ENCODE measurements at regions not wholly inside any gene's neighbourhood (a gene's known extent, or its start where the extent isn't known, plus 50 kb on each side); places are given as distances from the start of the nearest gene placed in this dataset.

DNA sequence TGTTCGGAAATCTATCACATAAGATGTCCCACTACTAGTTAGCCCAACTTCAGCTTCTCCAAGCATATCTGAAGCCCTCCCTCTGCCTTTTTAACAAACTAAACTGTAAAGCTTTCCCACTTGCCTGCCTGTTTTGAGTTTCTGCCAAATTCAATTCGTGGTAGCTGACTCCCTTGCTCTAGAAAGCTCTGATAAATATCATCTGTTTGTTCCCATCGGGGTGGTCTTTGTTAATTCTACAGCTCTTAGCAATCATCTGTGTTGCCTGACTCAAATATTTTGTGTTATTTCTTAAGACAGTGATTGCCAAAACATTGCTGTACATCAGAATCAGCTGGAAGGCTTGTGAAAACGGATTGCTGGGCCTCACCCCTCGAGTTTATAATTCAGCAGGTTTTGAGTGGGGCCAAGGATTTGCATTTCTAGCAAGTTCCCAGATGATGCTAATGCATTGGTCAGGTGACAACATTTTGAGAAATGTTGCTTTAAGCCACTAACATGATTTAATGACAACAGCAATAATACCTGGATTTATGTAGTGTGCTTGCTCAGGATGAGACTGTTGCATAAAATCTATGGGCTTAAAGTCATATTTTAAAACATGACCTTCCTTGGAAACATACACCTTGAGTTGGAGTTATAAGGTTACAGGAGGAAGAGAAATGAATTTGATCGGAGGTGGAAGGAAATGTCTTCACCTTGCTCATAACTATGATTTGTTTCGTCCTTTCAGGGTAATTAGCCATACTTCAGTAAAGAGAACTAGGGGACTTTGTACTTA, 631.9 kb downstream of the PSAT1 start:
- ATAC-seq (no peak), FAIRE-seq (peak; percentile 56), DNase-seq (ENCODE audit: low read depth in 1 of 2, low spot score in 1 of 2) (no peak)
- H3K4me2 ChIP-seq, result no peak overlapping the region
- 80% methylated on average over 7 of the region's 7 CpGs for WGBS (ENCODE audit: missing lambda C conversion rate)
- ChIA-PET POLR2A (no interaction called here), CTCF (no interaction called here)
- TF ChIP-seq CHD2 (IDR thresholded peaks at IDR 0.05; ENCODE audit: low read length, partially characterized antibody) (no peak), POLR2AphosphoS2 (conservative IDR thresholded peaks at IDR 0.05; ENCODE audit: low read length) (no peak), NFE2L2 (conservative IDR thresholded peaks at IDR 0.05; ENCODE audit: low read length) (no peak), CEBPB (IDR thresholded peaks at IDR 0.05) (no peak), EP300 (IDR thresholded peaks at IDR 0.05) (no peak), TP53 (CRISPR knock-in tag; IDR thresholded peaks at IDR 0.05) (no peak), HOXB13 (CRISPR knock-in tag; IDR thresholded peaks at IDR 0.05; ENCODE audit: low read depth) (no peak), SMC3 (IDR thresholded peaks at IDR 0.05) (no peak)
- TF ChIP-seq, protein P1, sequence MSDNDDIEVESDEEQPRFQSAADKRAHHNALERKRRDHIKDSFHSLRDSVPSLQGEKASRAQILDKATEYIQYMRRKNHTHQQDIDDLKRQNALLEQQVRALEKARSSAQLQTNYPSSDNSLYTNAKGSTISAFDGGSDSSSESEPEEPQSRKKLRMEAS (IDR thresholded peaks at IDR 0.05), result no peak
- TF ChIP-seq, protein P2, sequence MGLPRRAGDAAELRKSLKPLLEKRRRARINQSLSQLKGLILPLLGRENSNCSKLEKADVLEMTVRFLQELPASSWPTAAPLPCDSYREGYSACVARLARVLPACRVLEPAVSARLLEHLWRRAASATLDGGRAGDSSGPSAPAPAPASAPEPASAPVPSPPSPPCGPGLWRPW (IDR thresholded peaks at IDR 0.05), result no peak
- H3K4me1 ChIP-seq, result peaks cover 22% of the 10 kb centered on the region
- H3K9me3 ChIP-seq, result peaks cover 14% of the 10 kb centered on the region; the same call in 2 of the 3 replicates
- H3K4me3 ChIP-seq, result no peak overlapping the region
- no peak overlapping the region for H3K27ac ChIP-seq

DNA sequence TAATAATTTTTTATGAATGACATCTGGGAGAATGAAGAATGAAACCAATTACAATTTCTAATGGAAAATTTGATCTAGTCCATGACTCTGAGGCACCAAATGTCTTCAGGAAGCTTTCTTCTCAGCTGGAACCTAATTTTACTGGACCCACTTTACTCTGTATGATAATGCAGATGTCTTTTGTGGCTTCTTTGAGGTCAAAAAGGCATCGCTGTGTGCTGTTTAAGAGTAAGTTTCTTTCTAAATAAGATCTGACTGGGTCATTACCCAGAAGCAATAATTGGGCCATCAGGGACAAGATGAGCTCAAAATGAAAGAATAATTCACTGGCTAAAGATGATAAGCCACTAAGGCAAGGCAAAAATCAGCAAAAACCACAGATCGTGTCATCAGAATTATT, 633.4 kb downstream of the PSAT1 start:
- ChIA-PET CTCF (no interaction called here), POLR2A (no interaction called here)
- ATAC-seq (no peak), DNase-seq (ENCODE audit: low read depth in 1 of 2, low spot score in 1 of 2) (no peak), FAIRE-seq (no peak)
- H3K4me1 ChIP-seq, result peaks cover 11% of the 10 kb centered on the region
- peaks cover 14% of the 10 kb centered on the region; the same call in 2 of the 3 replicates for H3K9me3 ChIP-seq
- 94% methylated on average over 2 of the region's 2 CpGs for WGBS (ENCODE audit: missing lambda C conversion rate)
- no peak overlapping the region for H3K4me2 ChIP-seq
- no peak overlapping the region for H3K4me3 ChIP-seq
- TF ChIP-seq NR3C1 (IDR thresholded peaks at IDR 0.05) (no peak), RARB (CRISPR knock-in tag; IDR thresholded peaks at IDR 0.05) (no peak), HOXB5 (CRISPR knock-in tag; IDR thresholded peaks at IDR 0.05) (no peak), ZFP36 (IDR thresholded peaks at IDR 0.05; ENCODE audit: borderline replicate concordance, partially characterized antibody) (no peak), GATA3 (IDR thresholded peaks at IDR 0.05; ENCODE audit: borderline replicate concordance) (no peak), EP300 (IDR thresholded peaks at IDR 0.05) (no peak), ZSCAN20 (CRISPR knock-in tag; IDR thresholded peaks at IDR 0.05) (no peak), FOSL2 (IDR thresholded peaks at IDR 0.05) (no peak), FOSL2 (CRISPR knock-in tag; IDR thresholded peaks at IDR 0.05) (no peak), EHF (CRISPR knock-in tag; IDR thresholded peaks at IDR 0.05) (no peak), BHLHE40 (IDR thresholded peaks at IDR 0.05; ENCODE audit: low read depth, low read length) (no peak), FOXS1 (CRISPR knock-in tag; IDR thresholded peaks at IDR 0.05) (no peak), CBX2 (IDR thresholded peaks at IDR 0.05; ENCODE audit: borderline replicate concordance, low read depth) (no peak), SREBF2 (IDR thresholded peaks at IDR 0.05) (no peak)
- TF ChIP-seq, protein P3, sequence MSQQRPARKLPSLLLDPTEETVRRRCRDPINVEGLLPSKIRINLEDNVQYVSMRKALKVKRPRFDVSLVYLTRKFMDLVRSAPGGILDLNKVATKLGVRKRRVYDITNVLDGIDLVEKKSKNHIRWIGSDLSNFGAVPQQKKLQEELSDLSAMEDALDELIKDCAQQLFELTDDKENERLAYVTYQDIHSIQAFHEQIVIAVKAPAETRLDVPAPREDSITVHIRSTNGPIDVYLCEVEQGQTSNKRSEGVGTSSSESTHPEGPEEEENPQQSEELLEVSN (IDR thresholded peaks at IDR 0.05; ENCODE audit: borderline replicate concordance, low read depth), result no peak
- TF ChIP-seq, protein P4, sequence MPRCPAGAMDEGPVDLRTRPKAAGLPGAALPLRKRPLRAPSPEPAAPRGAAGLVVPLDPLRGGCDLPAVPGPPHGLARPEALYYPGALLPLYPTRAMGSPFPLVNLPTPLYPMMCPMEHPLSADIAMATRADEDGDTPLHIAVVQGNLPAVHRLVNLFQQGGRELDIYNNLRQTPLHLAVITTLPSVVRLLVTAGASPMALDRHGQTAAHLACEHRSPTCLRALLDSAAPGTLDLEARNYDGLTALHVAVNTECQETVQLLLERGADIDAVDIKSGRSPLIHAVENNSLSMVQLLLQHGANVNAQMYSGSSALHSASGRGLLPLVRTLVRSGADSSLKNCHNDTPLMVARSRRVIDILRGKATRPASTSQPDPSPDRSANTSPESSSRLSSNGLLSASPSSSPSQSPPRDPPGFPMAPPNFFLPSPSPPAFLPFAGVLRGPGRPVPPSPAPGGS (IDR thresholded peaks at IDR 0.05), result no peak
- TF ChIP-seq, protein P5, sequence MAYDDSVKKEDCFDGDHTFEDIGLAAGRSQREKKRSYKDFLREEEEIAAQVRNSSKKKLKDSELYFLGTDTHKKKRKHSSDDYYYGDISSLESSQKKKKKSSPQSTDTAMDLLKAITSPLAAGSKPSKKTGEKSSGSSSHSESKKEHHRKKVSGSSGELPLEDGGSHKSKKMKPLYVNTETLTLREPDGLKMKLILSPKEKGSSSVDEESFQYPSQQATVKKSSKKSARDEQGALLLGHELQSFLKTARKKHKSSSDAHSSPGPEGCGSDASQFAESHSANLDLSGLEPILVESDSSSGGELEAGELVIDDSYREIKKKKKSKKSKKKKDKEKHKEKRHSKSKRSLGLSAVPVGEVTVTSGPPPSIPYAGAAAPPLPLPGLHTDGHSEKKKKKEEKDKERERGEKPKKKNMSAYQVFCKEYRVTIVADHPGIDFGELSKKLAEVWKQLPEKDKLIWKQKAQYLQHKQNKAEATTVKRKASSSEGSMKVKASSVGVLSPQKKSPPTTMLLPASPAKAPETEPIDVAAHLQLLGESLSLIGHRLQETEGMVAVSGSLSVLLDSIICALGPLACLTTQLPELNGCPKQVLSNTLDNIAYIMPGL (CRISPR knock-in tag; IDR thresholded peaks at IDR 0.05; ENCODE audit: borderline replicate concordance), result no peak
- no peak overlapping the region for H3K27ac ChIP-seq
